ENCODE measurements at regions not wholly inside any gene's neighbourhood (a gene's known extent, or its start where the extent isn't known, plus 50 kb on each side); places are given as distances from the start of the nearest gene placed in this dataset.

DNA sequence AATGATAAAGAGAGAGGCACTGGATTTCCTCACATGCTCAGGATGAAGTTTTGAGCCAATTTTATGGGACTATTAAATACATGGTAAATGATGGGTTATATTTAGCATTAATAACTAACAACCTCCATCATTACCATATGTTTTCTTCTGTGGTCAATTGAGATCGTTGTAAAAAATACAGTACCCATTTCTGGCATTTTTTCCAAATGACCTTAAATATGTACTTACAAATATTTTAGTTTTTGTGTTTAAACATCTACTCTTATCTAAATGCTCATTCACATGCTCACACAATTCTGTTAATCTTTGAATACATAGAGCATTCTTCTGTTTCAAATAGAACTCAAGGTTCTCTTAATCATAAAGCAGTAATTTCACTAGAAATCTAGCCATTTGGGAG is 330.0 kb upstream of the BRINP3 start:
- H3K9me3 ChIP-seq (replicated peaks in 1 of 2; ENCODE audit: control insufficient read depth in 2 of 2, insufficient read depth in 1 of 2, low read depth in 1 of 2, low read length in 2 of 2), result peaks cover 0 to 2% of the 10 kb centered on the region in 2 donors

GRCh38 chr1:190808035-190808434 is 330.4 kb upstream of the BRINP3 start:
- Histone ChIP-seq H2BK15ac (ENCODE audit: low read length) (no peak overlapping the region), H2BK120ac (ENCODE audit: low read depth, low read length) (no peak overlapping the region), H3K4ac (ENCODE audit: low read length) (no peak overlapping the region), H4K8ac (ENCODE audit: low read depth, low read length) (no peak overlapping the region), H4K91ac (ENCODE audit: low read depth, low read length, poor library complexity) (no peak overlapping the region), H3K79me1 (ENCODE audit: low read depth, low read length) (no peaks in the 10 kb centered on the region), H2BK12ac (ENCODE audit: low read length) (no peak overlapping the region), H2AFZ (ENCODE audit: low read length) (no peak overlapping the region), H3K36me3 (replicated peaks in 1 of 2; ENCODE audit: control insufficient read depth in 2 of 2, insufficient read depth in 2 of 2, low read length in 2 of 2) (no peaks in the 10 kb centered on the region), H3K23ac (ENCODE audit: low read depth, low read length, poor library complexity) (no peak overlapping the region), H3K27me3 (ENCODE audit: control insufficient read depth in 3 of 3, insufficient read depth in 3 of 3, low read depth in 1 of 3, low read length in 3 of 3) (no peaks in the 10 kb centered on the region), H3K18ac (ENCODE audit: low read length) (no peak overlapping the region), H3K27ac (replicated peaks; ENCODE audit: low read length) (no peak overlapping the region), H3K14ac (ENCODE audit: low read length) (no peak overlapping the region), H3K4me3 (ENCODE audit: low read length in 2 of 2) (no peak overlapping the region), H2BK5ac (ENCODE audit: low read length) (no peak overlapping the region), H3K9me3 (replicated peaks in 1 of 2; ENCODE audit: control insufficient read depth in 2 of 2, insufficient read depth in 1 of 2, low read depth in 1 of 2, low read length in 2 of 2) (peaks cover 0 to 2% of the 10 kb centered on the region in 2 donors), H2AK5ac (ENCODE audit: low read depth, low read length) (no peak overlapping the region), H3K4me1 (ENCODE audit: control insufficient read depth in 2 of 2, insufficient read depth in 1 of 2, low read depth in 1 of 2, low read length in 2 of 2) (no peaks in the 10 kb centered on the region), H3K4me2 (ENCODE audit: insufficient read depth, low read length, poor library complexity, severe bottlenecking) (no peak overlapping the region), H3K9ac (ENCODE audit: low read depth, low read length, poor library complexity) (no peak overlapping the region)
- no peak for DNase-seq (ENCODE audit: low spot score)
- WGBS, 2 donors (ENCODE audit: extremely low coverage in 2 of 2, insufficient read length in 2 of 2, insufficient replicate concordance in 1 of 2), result 85 to 89% methylated on average over 3 of the region's 3 CpGs

More for the DNA sequence above, 330.0 kb upstream of the BRINP3 start:
- H2BK120ac ChIP-seq (ENCODE audit: low read depth, low read length), result no peak overlapping the region
- H3K4ac ChIP-seq (ENCODE audit: low read length), result no peak overlapping the region
- no peak overlapping the region for H3K27ac ChIP-seq (replicated peaks; ENCODE audit: low read length)
- H2AFZ ChIP-seq (ENCODE audit: low read length), result no peak overlapping the region
- H3K27me3 ChIP-seq (ENCODE audit: control insufficient read depth in 3 of 3, insufficient read depth in 3 of 3, low read depth in 1 of 3, low read length in 3 of 3), result no peaks in the 10 kb centered on the region
- no peak overlapping the region for H3K4me2 ChIP-seq (ENCODE audit: insufficient read depth, low read length, poor library complexity, severe bottlenecking)
- H3K23ac ChIP-seq (ENCODE audit: low read depth, low read length, poor library complexity), result no peak overlapping the region
- no peak overlapping the region for H2BK15ac ChIP-seq (ENCODE audit: low read length)
- H3K9ac ChIP-seq (ENCODE audit: low read depth, low read length, poor library complexity), result no peak overlapping the region
- H2BK12ac ChIP-seq (ENCODE audit: low read length), result no peak overlapping the region
- no peak overlapping the region for H3K18ac ChIP-seq (ENCODE audit: low read length)
- no peaks in the 10 kb centered on the region for H3K36me3 ChIP-seq (replicated peaks in 1 of 2; ENCODE audit: control insufficient read depth in 2 of 2, insufficient read depth in 2 of 2, low read length in 2 of 2)
- no peak overlapping the region for H2BK5ac ChIP-seq (ENCODE audit: low read length)
- H2AK5ac ChIP-seq (ENCODE audit: low read depth, low read length), result no peak overlapping the region
- no peaks in the 10 kb centered on the region for H3K79me1 ChIP-seq (ENCODE audit: low read depth, low read length)
- no peak overlapping the region for H3K14ac ChIP-seq (ENCODE audit: low read length)
- H4K8ac ChIP-seq (ENCODE audit: low read depth, low read length), result no peak overlapping the region
- H3K4me1 ChIP-seq (ENCODE audit: control insufficient read depth in 2 of 2, insufficient read depth in 1 of 2, low read depth in 1 of 2, low read length in 2 of 2), result no peaks in the 10 kb centered on the region
- no peak overlapping the region for H3K4me3 ChIP-seq (ENCODE audit: low read length in 2 of 2)
- DNase-seq (ENCODE audit: low spot score), result no peak
- no peak overlapping the region for H4K91ac ChIP-seq (ENCODE audit: low read depth, low read length, poor library complexity)
- WGBS, 2 donors (ENCODE audit: extremely low coverage in 2 of 2, insufficient read length in 2 of 2, insufficient replicate concordance in 1 of 2), result no CpG with 5 or more reads among the region's 1 CpG

- no peak for DNase-seq (ENCODE audit: low spot score)
- H2BK12ac ChIP-seq (ENCODE audit: low read length), result no peak overlapping the region
These were observed 331.6 kb upstream of the BRINP3 start for GRCh38 chr1:190809312-190809711.

DNA sequence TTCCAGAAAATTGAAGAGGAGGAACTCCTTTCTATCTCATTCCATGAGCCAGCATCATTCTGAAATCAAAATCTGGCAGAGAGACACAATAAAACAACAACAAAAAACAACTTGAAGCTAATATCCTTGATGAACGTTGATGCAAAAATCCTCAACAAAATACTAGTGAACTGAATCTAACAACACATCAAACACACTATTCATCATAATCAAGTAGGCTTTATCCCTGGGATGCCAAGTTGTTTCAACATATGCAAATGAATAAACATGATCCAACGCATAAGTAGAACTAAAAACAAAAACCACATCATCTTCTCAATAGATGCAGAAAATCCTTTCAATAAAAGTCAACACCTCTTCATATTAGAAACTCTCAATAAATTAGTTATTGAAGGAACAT is 335.3 kb upstream of the BRINP3 start:
- Histone ChIP-seq H2BK15ac (ENCODE audit: low read length) (no peak overlapping the region), H4K91ac (ENCODE audit: low read depth, low read length, poor library complexity) (no peak overlapping the region), H2BK120ac (ENCODE audit: low read depth, low read length) (no peak overlapping the region), H3K27ac (replicated peaks; ENCODE audit: low read length) (no peak overlapping the region), H3K9ac (ENCODE audit: low read depth, low read length, poor library complexity) (no peak overlapping the region), H3K23ac (ENCODE audit: low read depth, low read length, poor library complexity) (no peak overlapping the region), H3K4me1 (ENCODE audit: control insufficient read depth in 2 of 2, insufficient read depth in 1 of 2, low read depth in 1 of 2, low read length in 2 of 2) (no peaks in the 10 kb centered on the region), H2BK12ac (ENCODE audit: low read length) (no peak overlapping the region), H3K4me3 (ENCODE audit: low read length in 2 of 2) (no peak overlapping the region), H2AFZ (ENCODE audit: low read length) (no peak overlapping the region), H3K27me3 (ENCODE audit: control insufficient read depth in 3 of 3, insufficient read depth in 3 of 3, low read depth in 1 of 3, low read length in 3 of 3) (no peaks in the 10 kb centered on the region), H3K36me3 (replicated peaks in 1 of 2; ENCODE audit: control insufficient read depth in 2 of 2, insufficient read depth in 2 of 2, low read length in 2 of 2) (no peaks in the 10 kb centered on the region), H3K4ac (ENCODE audit: low read length) (no peak overlapping the region), H3K9me3 (replicated peaks in 1 of 2; ENCODE audit: control insufficient read depth in 2 of 2, insufficient read depth in 1 of 2, low read depth in 1 of 2, low read length in 2 of 2) (peaks cover 0 to 2% of the 10 kb centered on the region in 2 donors), H2AK5ac (ENCODE audit: low read depth, low read length) (no peak overlapping the region), H3K14ac (ENCODE audit: low read length) (no peak overlapping the region), H3K79me1 (ENCODE audit: low read depth, low read length) (no peaks in the 10 kb centered on the region), H2BK5ac (ENCODE audit: low read length) (no peak overlapping the region), H3K18ac (ENCODE audit: low read length) (no peak overlapping the region), H4K8ac (ENCODE audit: low read depth, low read length) (no peak overlapping the region), H3K4me2 (ENCODE audit: insufficient read depth, low read length, poor library complexity, severe bottlenecking) (no peak overlapping the region)
- no CpG with 5 or more reads among the region's 2 CpGs for WGBS, 2 donors (ENCODE audit: extremely low coverage in 2 of 2, insufficient read length in 2 of 2, insufficient replicate concordance in 1 of 2)
- DNase-seq (ENCODE audit: low spot score), result no peak

More at GRCh38 chr1:190809312-190809711, 331.6 kb upstream of the BRINP3 start:
- Histone ChIP-seq H3K4ac (ENCODE audit: low read length) (no peak overlapping the region), H3K4me2 (ENCODE audit: insufficient read depth, low read length, poor library complexity, severe bottlenecking) (no peak overlapping the region), H4K91ac (ENCODE audit: low read depth, low read length, poor library complexity) (no peak overlapping the region), H3K14ac (ENCODE audit: low read length) (no peak overlapping the region), H2AK5ac (ENCODE audit: low read depth, low read length) (no peak overlapping the region), H3K23ac (ENCODE audit: low read depth, low read length, poor library complexity) (no peak overlapping the region), H4K8ac (ENCODE audit: low read depth, low read length) (no peak overlapping the region), H2BK120ac (ENCODE audit: low read depth, low read length) (no peak overlapping the region), H2BK15ac (ENCODE audit: low read length) (no peak overlapping the region), H3K9me3 (replicated peaks in 1 of 2; ENCODE audit: control insufficient read depth in 2 of 2, insufficient read depth in 1 of 2, low read depth in 1 of 2, low read length in 2 of 2) (peaks cover 0 to 2% of the 10 kb centered on the region in 2 donors), H3K36me3 (replicated peaks in 1 of 2; ENCODE audit: control insufficient read depth in 2 of 2, insufficient read depth in 2 of 2, low read length in 2 of 2) (no peaks in the 10 kb centered on the region), H2AFZ (ENCODE audit: low read length) (no peak overlapping the region), H3K9ac (ENCODE audit: low read depth, low read length, poor library complexity) (no peak overlapping the region), H3K4me1 (ENCODE audit: control insufficient read depth in 2 of 2, insufficient read depth in 1 of 2, low read depth in 1 of 2, low read length in 2 of 2) (no peaks in the 10 kb centered on the region), H3K18ac (ENCODE audit: low read length) (no peak overlapping the region), H3K27ac (replicated peaks; ENCODE audit: low read length) (no peak overlapping the region), H3K4me3 (ENCODE audit: low read length in 2 of 2) (no peak overlapping the region), H2BK5ac (ENCODE audit: low read length) (no peak overlapping the region), H3K27me3 (ENCODE audit: control insufficient read depth in 3 of 3, insufficient read depth in 3 of 3, low read depth in 1 of 3, low read length in 3 of 3) (no peaks in the 10 kb centered on the region), H3K79me1 (ENCODE audit: low read depth, low read length) (no peaks in the 10 kb centered on the region)
- no CpG with 5 or more reads among the region's 3 CpGs for WGBS, 2 donors (ENCODE audit: extremely low coverage in 2 of 2, insufficient read length in 2 of 2, insufficient replicate concordance in 1 of 2)

Data from neuronal stem cell (in vitro differentiated cells).